PC-9 (cell line): ENCODE measurements at regions not wholly inside any gene's neighbourhood (a gene's known extent, or its start where the extent isn't known, plus 50 kb on each side); places are given as distances from the start of the nearest gene placed in this dataset.

ENCODE experiments used
- CTCF ChIP-seq: fragments of 200-600 bp; sonication (generic); conservative IDR thresholded peaks from 2 replicates; pipeline ENCODE4 v1.6.1; 2017; ENCODE audit warnings: mixed run types, antibody characterized with exemption, mild to moderate bottlenecking, moderate library complexity
- EZH2 ChIP-seq: fragments of 200-600 bp; sonication (generic); IDR thresholded peaks from 2 replicates; pipeline ENCODE4 v1.8.0; 2017; ENCODE audit warnings: antibody characterized with exemption, low read depth

- TF ChIP-seq CTCF: no peak
- no peak for TF ChIP-seq EZH2
These were observed 168.4 kb upstream of the AHI1 start for GRCh38 chr6:135665935-135666334.
